ENCODE measurements at regions not wholly inside any gene's neighbourhood (a gene's known extent, or its start where the extent isn't known, plus 50 kb on each side); places are given as distances from the start of the nearest gene placed in this dataset.
A peak's percentile ranks its signal among the peaks of the same experiment; 100 is the strongest.

DNA sequence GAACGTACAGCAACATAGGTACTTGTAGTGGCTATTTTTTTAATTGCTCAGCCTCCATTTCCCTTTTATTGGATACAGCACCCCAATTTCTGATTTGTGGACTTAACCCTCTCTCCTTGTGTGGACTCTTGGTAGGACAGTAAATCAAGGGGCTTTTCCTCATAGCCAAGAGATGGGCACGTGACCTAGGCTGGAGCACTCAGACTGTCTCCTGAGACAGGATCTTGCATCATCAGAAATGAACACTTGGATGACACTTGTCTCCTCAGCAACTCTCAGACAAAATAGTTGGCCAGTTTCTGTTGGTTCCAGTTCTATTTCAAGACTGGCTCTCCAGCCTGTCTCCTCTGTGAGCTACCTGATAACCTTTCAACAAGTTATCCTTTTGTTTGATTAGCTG, 112.9 kb upstream of the ZNF678 start:
- no peak for TF ChIP-seq EP300 (IDR thresholded peaks at IDR 0.05)
- TF ChIP-seq, protein P1, sequence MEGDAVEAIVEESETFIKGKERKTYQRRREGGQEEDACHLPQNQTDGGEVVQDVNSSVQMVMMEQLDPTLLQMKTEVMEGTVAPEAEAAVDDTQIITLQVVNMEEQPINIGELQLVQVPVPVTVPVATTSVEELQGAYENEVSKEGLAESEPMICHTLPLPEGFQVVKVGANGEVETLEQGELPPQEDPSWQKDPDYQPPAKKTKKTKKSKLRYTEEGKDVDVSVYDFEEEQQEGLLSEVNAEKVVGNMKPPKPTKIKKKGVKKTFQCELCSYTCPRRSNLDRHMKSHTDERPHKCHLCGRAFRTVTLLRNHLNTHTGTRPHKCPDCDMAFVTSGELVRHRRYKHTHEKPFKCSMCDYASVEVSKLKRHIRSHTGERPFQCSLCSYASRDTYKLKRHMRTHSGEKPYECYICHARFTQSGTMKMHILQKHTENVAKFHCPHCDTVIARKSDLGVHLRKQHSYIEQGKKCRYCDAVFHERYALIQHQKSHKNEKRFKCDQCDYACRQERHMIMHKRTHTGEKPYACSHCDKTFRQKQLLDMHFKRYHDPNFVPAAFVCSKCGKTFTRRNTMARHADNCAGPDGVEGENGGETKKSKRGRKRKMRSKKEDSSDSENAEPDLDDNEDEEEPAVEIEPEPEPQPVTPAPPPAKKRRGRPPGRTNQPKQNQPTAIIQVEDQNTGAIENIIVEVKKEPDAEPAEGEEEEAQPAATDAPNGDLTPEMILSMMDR (IDR thresholded peaks at IDR 0.05): no peak
- no peak for TF ChIP-seq POLR2A (IDR thresholded peaks at IDR 0.05)
- Histone ChIP-seq H3K27ac (no peak overlapping the region), H3K27me3 (peaks cover 0 to 16% of the 10 kb centered on the region in 2 donors), H3K4me3 (no peak overlapping the region), H3K36me3 (no peaks in the 10 kb centered on the region), H3K4me1 (no peaks in the 10 kb centered on the region), H3K9me3 (no peaks in the 10 kb centered on the region)
- WGBS, 2 donors: 77 to 84% methylated on average over 2 of the region's 2 CpGs
- no peak for DNase-seq (ENCODE audit: low spot score in 2 of 2)

DNA sequence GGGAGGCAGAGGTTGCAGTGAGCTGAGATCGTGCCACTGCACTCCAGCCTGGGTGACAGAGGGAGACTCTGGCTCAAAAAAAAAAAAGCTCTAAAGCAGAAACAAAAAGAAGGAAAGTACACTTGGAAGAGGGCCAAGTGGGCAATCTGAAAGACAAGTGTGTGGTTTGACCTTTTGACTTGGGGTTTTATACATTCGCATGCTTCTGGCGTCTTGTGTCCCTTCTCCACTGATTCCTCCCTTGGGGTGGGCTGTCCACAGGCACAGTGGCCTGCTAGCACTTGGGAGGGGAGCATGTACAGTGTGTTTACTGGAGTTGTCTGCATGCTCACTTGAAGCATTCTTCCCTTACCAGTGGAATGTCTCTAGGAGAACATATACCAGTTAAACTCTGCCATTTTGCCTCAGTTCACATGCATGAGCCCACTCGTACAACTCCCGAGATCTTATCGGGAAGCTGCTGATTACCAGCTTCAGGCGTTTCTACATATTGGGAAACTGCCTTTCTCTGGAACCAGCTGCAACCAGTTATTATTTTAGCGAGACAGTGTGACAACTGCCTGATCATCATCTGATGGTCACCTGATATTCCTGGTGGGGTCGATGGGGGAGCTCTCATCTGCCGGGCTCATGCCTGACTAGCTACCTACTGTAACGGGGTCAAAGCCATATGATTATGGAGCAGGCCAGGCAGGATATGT, 113.5 kb upstream of the ZNF678 start:
- Histone ChIP-seq H3K36me3 (no peaks in the 10 kb centered on the region), H3K4me3 (no peak overlapping the region), H3K27me3 (peaks cover 0 to 16% of the 10 kb centered on the region in 2 donors), H3K27ac (no peak overlapping the region), H3K9me3 (no peaks in the 10 kb centered on the region), H3K4me1 (no peaks in the 10 kb centered on the region)
- TF ChIP-seq POLR2A (IDR thresholded peaks at IDR 0.05) (no peak), EP300 (IDR thresholded peaks at IDR 0.05) (no peak)
- TF ChIP-seq, protein P1 (IDR thresholded peaks at IDR 0.05): no peak
- no peak for DNase-seq (ENCODE audit: low spot score in 2 of 2)
- 76 to 80% methylated on average over 11 of the region's 11 CpGs for WGBS, 2 donors

DNA sequence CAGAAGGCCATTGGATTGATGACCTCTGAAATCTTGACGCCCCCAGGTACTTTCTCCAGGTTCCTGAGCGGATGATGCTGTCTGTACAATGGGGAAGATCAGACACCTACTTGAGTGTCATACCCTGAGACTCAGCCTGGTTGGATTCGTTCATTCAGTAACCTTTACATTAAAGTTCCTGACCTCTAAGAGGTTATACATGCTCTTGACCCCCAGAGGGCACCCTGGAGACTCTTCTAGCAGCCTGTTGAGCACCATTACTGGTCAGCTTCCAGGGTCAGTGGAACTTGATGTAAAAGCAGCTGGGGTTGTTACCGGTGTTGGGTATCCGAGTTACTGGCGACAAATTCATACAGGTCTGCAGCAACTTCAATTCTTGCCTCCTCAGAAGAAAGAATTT, 114.3 kb upstream of the ZNF678 start:
- 49 to 73% methylated on average over 6 of the region's 6 CpGs for WGBS, 2 donors
- H3K4me3 ChIP-seq: no peak overlapping the region
- no peaks in the 10 kb centered on the region for H3K36me3 ChIP-seq
- peaks cover 0 to 2% (median 0%) of the 10 kb centered on the region in 4 donors for H3K4me1 ChIP-seq
- no peaks in the 10 kb centered on the region for H3K9me3 ChIP-seq
- DNase-seq (ENCODE audit: low spot score in 2 of 2): no peak
- H3K27me3 ChIP-seq: peaks cover 0 to 12% of the 10 kb centered on the region in 2 donors
- no peak overlapping the region for H3K27ac ChIP-seq
- TF ChIP-seq, protein P1 (IDR thresholded peaks at IDR 0.05): peak in 1 of 5 experiments; percentile 10
- TF ChIP-seq EP300 (IDR thresholded peaks at IDR 0.05): no peak

DNA sequence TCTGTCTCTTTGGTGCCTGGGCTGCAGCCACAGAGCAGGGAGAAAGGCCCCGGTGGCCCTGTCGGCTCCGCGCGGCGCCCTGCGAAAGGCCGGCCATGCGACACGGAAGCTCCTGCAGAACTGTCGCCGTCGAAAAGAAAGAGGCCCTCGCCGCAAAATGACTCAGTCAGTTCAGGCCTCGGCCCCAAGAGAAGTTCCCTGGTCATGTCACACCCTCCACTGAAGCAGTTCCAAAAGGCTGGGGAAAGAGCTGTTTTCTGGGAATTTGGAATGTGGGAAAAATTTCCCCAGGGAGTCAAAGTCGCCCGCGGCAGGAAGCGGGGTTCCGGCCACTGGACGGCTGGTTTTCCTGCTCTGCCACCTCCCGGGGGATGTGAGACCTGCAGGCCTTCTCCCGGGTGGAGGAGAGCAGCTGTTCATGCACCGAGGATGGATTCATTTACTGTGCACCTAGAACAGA, 115.8 kb upstream of the ZNF678 start:
- H3K4me3 ChIP-seq: peak overlapping the region in 1 of 4 donors; percentile 0
- DNase-seq (ENCODE audit: low spot score in 2 of 2): no peak
- TF ChIP-seq POLR2A (IDR thresholded peaks at IDR 0.05) (no peak), EP300 (IDR thresholded peaks at IDR 0.05) (no peak)
- TF ChIP-seq, protein P1 (IDR thresholded peaks at IDR 0.05): peak in 3 of 5 experiments; percentile 15 to 36 (median 21)
- H3K9me3 ChIP-seq: no peaks in the 10 kb centered on the region
- 66 to 79% methylated on average over 25 of the region's 25 CpGs for WGBS, 2 donors
- H3K4me1 ChIP-seq: peaks cover 0 to 5% (median 0%) of the 10 kb centered on the region in 4 donors
- no peaks in the 10 kb centered on the region for H3K36me3 ChIP-seq
- no peak overlapping the region for H3K27ac ChIP-seq
- H3K27me3 ChIP-seq: no peaks in the 10 kb centered on the region

DNA sequence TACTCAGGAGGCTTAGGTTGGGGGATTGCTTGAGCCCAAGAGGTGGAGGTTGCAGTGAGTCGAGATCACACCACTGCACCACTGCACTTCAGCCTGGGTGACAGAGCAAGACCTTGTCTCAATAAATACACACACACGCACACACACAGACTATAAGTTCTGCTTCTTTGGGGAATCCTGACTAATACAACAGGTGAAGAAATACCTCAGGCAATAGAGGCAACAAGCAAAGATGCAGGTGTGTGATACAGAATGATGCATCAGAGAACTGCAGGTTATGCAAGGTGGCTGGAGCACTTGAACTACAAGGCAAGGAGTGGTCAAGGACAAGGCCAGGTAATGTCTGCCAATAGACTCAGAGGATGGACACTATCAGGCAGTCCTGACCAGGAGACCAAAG, 117.6 kb upstream of the ZNF678 start:
- no peaks in the 10 kb centered on the region for H3K36me3 ChIP-seq
- TF ChIP-seq POLR2A (IDR thresholded peaks at IDR 0.05): no peak
- TF ChIP-seq, protein P1 (IDR thresholded peaks at IDR 0.05): no peak
- TF ChIP-seq EP300 (IDR thresholded peaks at IDR 0.05): no peak
- WGBS, 2 donors: 93 to 97% methylated on average over 2 of the region's 2 CpGs

More for the DNA sequence above, 117.6 kb upstream of the ZNF678 start:
- Histone ChIP-seq H3K4me1 (peaks cover 0 to 11% (median 4%) of the 10 kb centered on the region in 4 donors), H3K27ac (no peak overlapping the region), H3K9me3 (no peaks in the 10 kb centered on the region), H3K27me3 (no peaks in the 10 kb centered on the region), H3K4me3 (no peak overlapping the region)
- no peak for DNase-seq (ENCODE audit: low spot score in 2 of 2)

All from tibial nerve (tissue), 4 donors.